Erythroblast (primary cell): ENCODE measurements at regions not wholly inside any gene's neighbourhood (a gene's known extent, or its start where the extent isn't known, plus 50 kb on each side); places are given as distances from the start of the nearest gene placed in this dataset.

Experiments used
- GATA1 ChIP-seq: IDR thresholded peaks from 2 replicates; pipeline ENCODE4 v1.6.1; 2011; ENCODE audit warnings: low read depth, mild to moderate bottlenecking, control low read depth, low read length, moderate library complexity
- POLR2A ChIP-seq: IDR thresholded peaks from 2 replicates; pipeline ENCODE4 v1.6.1; 2011; ENCODE audit warnings: mild to moderate bottlenecking, low read length

- TF ChIP-seq POLR2A, result no peak
- no peak for TF ChIP-seq GATA1
These were observed 798.8 kb downstream of the OTOL1 start for GRCh38 chr3:162295323-162295983.
